CD4-positive, alpha-beta memory T cell (primary cell): ENCODE measurements at regions not wholly inside any gene's neighbourhood (a gene's known extent, or its start where the extent isn't known, plus 50 kb on each side); places are given as distances from the start of the nearest gene placed in this dataset.
A peak's percentile ranks its signal among the peaks of the same experiment; 100 is the strongest.

Experiments used
- CTCF ChIA-PET: fragments of 350-600 bp; sonication (Branson Sonifier 250); formaldehyde crosslinking; loops from one replicate; lab custom pipeline; 2021; ENCODE audit warnings: inconsistent platforms; ENCODE audit not compliant: partially characterized antibody; lab: Charles Lee
- POLR2A ChIA-PET: fragments of 350-600 bp; sonication (Branson Sonifier 250); formaldehyde crosslinking; loops from one replicate; lab custom pipeline; 2021; ENCODE audit not compliant: partially characterized antibody; lab: Charles Lee
- DNase-seq, 5 donors: peaks; one replicate each; pipeline versions ENCODE4 v3.0.0 to v3.0.0-alpha.2; 2020 to 2022; ENCODE audit warnings: mixed read lengths in 1 of 5
- H3K27ac ChIP-seq: one replicate; pipeline ENCODE4 v1.7.0; 2013; ENCODE audit warnings: low read depth, low read length
- H3K27me3 ChIP-seq: 2 replicates; pipeline ENCODE4 v1.7.0; 2013; ENCODE audit warnings: mild to moderate bottlenecking, low read length, moderate library complexity; ENCODE audit not compliant: insufficient read depth
- H3K36me3 ChIP-seq: 2 replicates; pipeline ENCODE4 v1.7.0; 2013; ENCODE audit warnings: mild to moderate bottlenecking, low read length, moderate library complexity; ENCODE audit not compliant: insufficient read depth
- H3K4me1 ChIP-seq: 2 replicates; pipeline ENCODE4 v1.7.0; 2013; ENCODE audit warnings: mild to moderate bottlenecking, low read length, moderate library complexity; ENCODE audit not compliant: insufficient read depth
- H3K4me3 ChIP-seq, 2 donors: one replicate each; pipeline ENCODE4 v1.7.0; 2013; ENCODE audit warnings: low read length in 2 of 2, mild to moderate bottlenecking in 1 of 2
- H3K9me3 ChIP-seq, 2 donors: one replicate each; pipeline ENCODE4 v1.7.0; 2013; ENCODE audit warnings: low read length in 2 of 2, control low read depth in 1 of 2; ENCODE audit not compliant: control insufficient read depth in 1 of 2
- H3K27ac Mint-ChIP-seq, 7 donors: one replicate each; pipeline ENCODE4 v1.8.0; 2020 to 2021; ENCODE audit warnings: mixed read lengths in 7 of 7, mild to moderate bottlenecking in 6 of 7, inconsistent platforms in 3 of 7, moderate library complexity in 3 of 7
- H3K27me3 Mint-ChIP-seq, 2 donors: one replicate each; pipeline ENCODE4 v1.8.0; 2020 to 2021; ENCODE audit warnings: mixed read lengths in 2 of 2
- H3K36me3 Mint-ChIP-seq, 2 donors: one replicate each; pipeline ENCODE4 v1.8.0; 2020 to 2021; ENCODE audit warnings: mixed read lengths in 2 of 2, inconsistent platforms in 1 of 2, mild to moderate bottlenecking in 1 of 2
- H3K4me1 Mint-ChIP-seq, 4 donors: one replicate each; pipeline ENCODE4 v1.8.0; 2020 to 2021; ENCODE audit warnings: mixed read lengths in 4 of 4, mild to moderate bottlenecking in 1 of 4
- H3K4me3 Mint-ChIP-seq, 8 donors: one replicate each; pipeline ENCODE4 v1.8.0; 2020 to 2021; ENCODE audit warnings: mixed read lengths in 8 of 8, mild to moderate bottlenecking in 7 of 8, moderate library complexity in 6 of 8, inconsistent platforms in 3 of 8
- H3K9me3 Mint-ChIP-seq, 8 donors: one replicate each; pipeline ENCODE4 v1.8.0; 2020 to 2021; ENCODE audit warnings: mixed read lengths in 8 of 8, mild to moderate bottlenecking in 5 of 8, inconsistent platforms in 3 of 8, moderate library complexity in 1 of 8
- intact Hi-C: fragments of 100-400 bp; cut with micrococcal nuclease; formaldehyde crosslinking; loops from one replicate; pipeline ENCODE4 v1.15.1; 2023

DNA sequence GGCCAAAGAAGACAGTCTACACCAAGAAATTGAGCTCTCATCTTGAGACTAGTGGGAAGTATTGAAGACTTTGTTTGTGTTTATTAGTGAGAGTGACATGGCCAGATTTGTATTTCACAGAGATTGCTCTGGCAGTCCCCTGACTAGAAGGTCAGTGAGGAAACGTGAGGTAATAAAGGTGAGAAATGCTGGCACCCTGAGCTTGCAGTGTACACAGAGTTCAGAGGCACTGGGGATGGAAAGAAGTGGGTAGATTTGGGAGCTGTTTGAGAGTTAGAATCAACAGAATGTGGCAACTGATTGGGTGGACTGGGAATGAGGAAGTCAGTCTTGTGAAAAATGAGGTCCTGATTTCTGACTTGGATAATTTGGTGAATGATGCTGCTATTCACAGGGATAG, 336.9 kb downstream of the SNAPC1 start:
- CTCF ChIA-PET, result no interaction called here
- intact Hi-C loops, result no loop called here
- Histone ChIP-seq H3K27me3 (peaks cover 3% of the 10 kb centered on the region), H3K36me3 (no peaks in the 10 kb centered on the region), H3K27ac (no peak overlapping the region), H3K4me3 (no peak overlapping the region), H3K9me3 (no peaks in the 10 kb centered on the region), H3K4me1 (no peaks in the 10 kb centered on the region)
- H3K9me3 Mint-ChIP-seq, result no peaks in the 10 kb centered on the region
- H3K36me3 Mint-ChIP-seq, result no peaks in the 10 kb centered on the region
- no peak for DNase-seq
- H3K4me3 Mint-ChIP-seq, result no peak overlapping the region
- H3K4me1 Mint-ChIP-seq, result no peaks in the 10 kb centered on the region
- POLR2A ChIA-PET, result no interaction called here
- H3K27ac Mint-ChIP-seq, result no peak overlapping the region
- H3K27me3 Mint-ChIP-seq, result peaks cover 6 to 13% of the 10 kb centered on the region in 2 donors

GRCh38 chr14:62101189-62101588, 339.0 kb downstream of the SNAPC1 start:
- Mint-ChIP-seq H3K36me3 (no peaks in the 10 kb centered on the region), H3K4me1 (no peaks in the 10 kb centered on the region), H3K27me3 (peaks cover 4 to 15% of the 10 kb centered on the region in 2 donors), H3K27ac (no peak overlapping the region), H3K9me3 (no peaks in the 10 kb centered on the region), H3K4me3 (no peak overlapping the region)
- POLR2A ChIA-PET, result no interaction called here
- no peak overlapping the region for H3K27ac ChIP-seq
- intact Hi-C loops, result no loop called here
- no peak overlapping the region for H3K4me3 ChIP-seq
- H3K9me3 ChIP-seq, result no peaks in the 10 kb centered on the region
- no peak for DNase-seq
- CTCF ChIA-PET, result no interaction called here
- no peaks in the 10 kb centered on the region for H3K27me3 ChIP-seq
- no peaks in the 10 kb centered on the region for H3K4me1 ChIP-seq
- H3K36me3 ChIP-seq, result no peaks in the 10 kb centered on the region

GRCh38 chr14:62101673-62102348, 339.6 kb downstream of the SNAPC1 start:
- Histone ChIP-seq H3K4me1 (no peaks in the 10 kb centered on the region), H3K27me3 (no peaks in the 10 kb centered on the region), H3K4me3 (no peak overlapping the region), H3K27ac (no peak overlapping the region), H3K36me3 (no peaks in the 10 kb centered on the region), H3K9me3 (no peaks in the 10 kb centered on the region)
- Mint-ChIP-seq H3K4me3 (no peak overlapping the region), H3K36me3 (no peaks in the 10 kb centered on the region), H3K27me3 (peaks cover 4 to 15% of the 10 kb centered on the region in 2 donors), H3K4me1 (no peaks in the 10 kb centered on the region), H3K9me3 (no peaks in the 10 kb centered on the region), H3K27ac (no peak overlapping the region)
- POLR2A ChIA-PET, result no interaction called here
- no peak for DNase-seq
- intact Hi-C loops, result no loop called here
- CTCF ChIA-PET, result no interaction called here

- Histone ChIP-seq H3K27me3 (no peaks in the 10 kb centered on the region), H3K4me3 (no peak overlapping the region), H3K4me1 (no peaks in the 10 kb centered on the region), H3K36me3 (no peaks in the 10 kb centered on the region), H3K9me3 (no peaks in the 10 kb centered on the region), H3K27ac (no peak overlapping the region)
- ChIA-PET POLR2A (no interaction called here), CTCF (no interaction called here)
- H3K4me3 Mint-ChIP-seq, result no peak overlapping the region
- no peaks in the 10 kb centered on the region for H3K4me1 Mint-ChIP-seq
- H3K27ac Mint-ChIP-seq, result no peak overlapping the region
- peak in 1 of 5 donors; percentile 27 for DNase-seq
- intact Hi-C loops, result no loop called here
- peaks cover 4 to 15% of the 10 kb centered on the region in 2 donors for H3K27me3 Mint-ChIP-seq
- H3K36me3 Mint-ChIP-seq, result no peaks in the 10 kb centered on the region
- H3K9me3 Mint-ChIP-seq, result no peaks in the 10 kb centered on the region
Measured at GRCh38 chr14:62102349-62102725, 340.1 kb downstream of the SNAPC1 start.

DNA sequence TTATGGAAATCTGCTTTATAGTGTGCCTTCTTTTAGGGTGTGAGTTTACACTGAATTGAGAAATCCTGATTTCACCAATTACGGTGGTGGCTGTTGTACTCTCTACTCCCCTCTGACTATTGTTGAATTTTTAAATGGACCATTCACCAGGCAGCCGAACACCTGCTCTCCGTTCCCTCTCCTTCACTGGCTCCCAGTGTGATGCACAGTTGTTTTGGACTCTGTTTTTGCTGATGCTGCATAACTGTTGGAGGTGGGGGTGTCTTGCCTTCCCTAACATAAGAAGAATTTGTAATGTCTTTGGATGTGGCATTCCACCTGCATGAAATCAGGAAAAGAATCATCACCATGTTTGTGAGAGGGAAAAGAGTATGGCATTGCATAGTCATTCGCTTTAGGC, 341.2 kb downstream of the SNAPC1 start:
- POLR2A ChIA-PET, result no interaction called here
- no peaks in the 10 kb centered on the region for H3K36me3 ChIP-seq

DNA sequence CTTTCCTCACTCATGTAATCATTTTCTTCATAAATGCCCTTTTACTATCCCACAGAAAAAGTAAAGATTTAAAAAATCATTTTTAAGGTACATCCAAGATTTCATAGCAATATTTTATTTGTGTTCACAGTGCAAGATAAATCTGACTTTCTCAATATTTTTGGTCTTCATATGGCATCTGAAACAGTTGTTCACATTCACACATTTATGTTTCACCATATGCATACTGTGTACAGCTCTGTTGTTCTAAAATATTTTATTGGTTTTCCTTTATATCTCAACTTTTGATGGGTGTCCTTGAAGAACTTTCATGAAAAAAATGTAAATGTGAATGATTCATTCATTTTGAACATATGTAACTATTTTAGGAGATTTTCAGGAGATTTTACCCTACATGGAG, 348.7 kb downstream of the SNAPC1 start:
- Histone ChIP-seq H3K9me3 (no peaks in the 10 kb centered on the region), H3K27ac (no peak overlapping the region), H3K4me1 (no peaks in the 10 kb centered on the region), H3K27me3 (peaks cover 3% of the 10 kb centered on the region), H3K4me3 (no peak overlapping the region), H3K36me3 (no peaks in the 10 kb centered on the region)
- CTCF ChIA-PET, result no interaction called here
- H3K4me1 Mint-ChIP-seq, result peaks cover 0 to 2% (median 0%) of the 10 kb centered on the region in 4 donors
- peaks cover 20 to 35% of the 10 kb centered on the region in 2 donors for H3K27me3 Mint-ChIP-seq
- intact Hi-C loops, result no loop called here
- no peak for DNase-seq
- H3K27ac Mint-ChIP-seq, result no peak overlapping the region
- POLR2A ChIA-PET, result no interaction called here
- no peaks in the 10 kb centered on the region for H3K36me3 Mint-ChIP-seq
- H3K9me3 Mint-ChIP-seq, result peaks cover 0 to 1% (median 0%) of the 10 kb centered on the region in 8 donors
- H3K4me3 Mint-ChIP-seq, result no peak overlapping the region

More for the DNA sequence above, 341.2 kb downstream of the SNAPC1 start:
- Histone ChIP-seq H3K4me3 (no peak overlapping the region), H3K27me3 (no peaks in the 10 kb centered on the region), H3K4me1 (no peaks in the 10 kb centered on the region), H3K27ac (no peak overlapping the region), H3K9me3 (no peaks in the 10 kb centered on the region)
- no peak for DNase-seq
- intact Hi-C loops, result no loop called here
- Mint-ChIP-seq H3K27me3 (peaks cover 4 to 15% of the 10 kb centered on the region in 2 donors), H3K4me1 (no peaks in the 10 kb centered on the region), H3K9me3 (no peaks in the 10 kb centered on the region), H3K4me3 (no peak overlapping the region), H3K36me3 (no peaks in the 10 kb centered on the region), H3K27ac (no peak overlapping the region)
- CTCF ChIA-PET, result no interaction called here

- peaks cover 18% of the 10 kb centered on the region for H3K27me3 ChIP-seq
- H3K4me3 ChIP-seq, result peak overlapping the region in 1 of 2 donors; percentile 21
- Mint-ChIP-seq H3K27ac (no peak overlapping the region), H3K27me3 (peaks cover 45 to 60% of the 10 kb centered on the region in 2 donors), H3K36me3 (no peaks in the 10 kb centered on the region), H3K4me3 (peak overlapping the region; percentile 42 to 71 (median 61)), H3K9me3 (peaks cover 0 to 1% (median 0%) of the 10 kb centered on the region in 8 donors), H3K4me1 (peaks cover 3 to 13% (median 8%) of the 10 kb centered on the region in 4 donors)
- POLR2A ChIA-PET, result no interaction called here
- intact Hi-C loops, result no loop called here
- DNase-seq, result peak; percentile 18 to 38 (median 29)
- no peaks in the 10 kb centered on the region for H3K9me3 ChIP-seq
- H3K36me3 ChIP-seq, result no peaks in the 10 kb centered on the region
- no peak overlapping the region for H3K27ac ChIP-seq
- H3K4me1 ChIP-seq, result peaks cover 8% of the 10 kb centered on the region
- CTCF ChIA-PET, result interaction anchor here (2.0 kb wide), 1 partner anchor 9 kb away, joined by 8 read pairs; no protein-coding TSS in a partner anchor
Measured at GRCh38 chr14:62117010-62117750, 355.0 kb downstream of the SNAPC1 start.
